T-helper 2 cell (primary cell): ENCODE measurements at regions not wholly inside any gene's neighbourhood (a gene's known extent, or its start where the extent isn't known, plus 50 kb on each side); places are given as distances from the start of the nearest gene placed in this dataset.

ENCODE experiments used
- DNase-seq, 5 experiments: peaks; one replicate each; pipeline versions ENCODE4 v3.0.0 to v3.0.0-alpha.2; 2012 to 2022

GRCh38 chr13:61852116-61852619 lies 436.5 kb upstream of the PCDH20 start:
- DNase-seq: peak in 1 of 5 experiments; percentile 38

DNA sequence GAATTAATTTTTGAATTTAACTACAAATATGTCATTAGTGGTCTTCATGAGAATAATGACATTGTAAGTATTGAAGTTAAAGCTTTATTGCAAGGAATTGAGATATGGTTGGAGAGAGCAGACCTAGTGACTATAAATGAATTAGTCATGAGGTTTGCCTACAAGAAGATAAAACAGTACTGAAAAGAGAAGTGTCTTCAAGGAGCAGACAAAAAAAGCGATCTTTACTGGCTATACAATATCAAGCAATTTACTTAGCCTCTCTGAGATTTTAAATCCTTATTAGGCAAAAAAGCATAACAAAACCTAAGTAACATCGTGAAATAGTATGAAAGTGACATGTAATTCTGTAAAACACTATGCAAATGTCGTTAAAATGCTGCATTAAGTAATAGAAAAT lies 435.1 kb upstream of the PCDH20 start:
- no peak for DNase-seq

DNA sequence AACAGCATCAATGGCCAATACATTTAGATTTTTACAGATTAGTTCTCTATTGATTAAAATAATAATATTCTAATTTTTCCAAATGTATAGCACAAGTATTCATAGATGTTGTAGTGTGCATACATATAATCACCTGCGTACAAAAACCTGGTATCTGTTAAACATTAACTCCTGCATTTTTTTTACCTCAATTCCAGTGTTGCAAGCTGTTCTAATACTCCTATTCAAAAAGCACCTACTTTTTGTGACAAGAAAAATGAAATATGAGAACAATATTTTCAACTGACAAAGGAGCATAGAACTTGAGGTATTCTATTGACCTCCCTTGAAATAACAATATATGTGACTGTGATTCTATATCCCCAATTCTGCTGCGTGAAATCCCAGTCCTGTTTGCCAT lies 422.9 kb upstream of the PCDH20 start:
- DNase-seq: no peak

- no peak for DNase-seq
These were observed 417.6 kb upstream of the PCDH20 start for GRCh38 chr13:61833228-61833627.

GRCh38 chr13:61831026-61831425 lies 415.4 kb upstream of the PCDH20 start:
- no peak for DNase-seq

GRCh38 chr13:61830475-61830874 lies 414.8 kb upstream of the PCDH20 start:
- no peak for DNase-seq

- no peak for DNase-seq
These were observed 408.5 kb upstream of the PCDH20 start for GRCh38 chr13:61824168-61824567.

- no peak for DNase-seq
These were observed 396.6 kb upstream of the PCDH20 start for GRCh38 chr13:61812286-61812685.

GRCh38 chr13:61810065-61810464 lies 394.4 kb upstream of the PCDH20 start:
- no peak for DNase-seq

- DNase-seq: no peak
These were observed 381.7 kb upstream of the PCDH20 start for GRCh38 chr13:61797397-61797796.

DNA sequence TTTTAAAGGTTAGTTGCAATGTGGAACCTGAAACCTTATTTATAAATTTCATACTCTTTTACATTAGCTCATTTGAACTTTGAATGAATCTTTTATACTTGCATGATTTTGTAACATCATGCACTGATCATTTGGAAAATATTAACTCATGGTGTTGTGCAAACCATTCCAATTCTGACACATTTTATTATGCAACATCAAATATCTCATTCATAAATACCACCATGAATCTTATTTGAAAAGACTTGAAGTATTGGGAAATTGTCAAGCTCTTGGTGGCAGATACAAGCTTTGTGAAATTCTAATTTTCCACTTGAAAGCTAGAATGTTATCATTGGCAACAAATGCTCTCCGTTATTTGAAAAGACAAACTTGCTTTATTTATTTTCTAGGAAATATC lies 379.9 kb upstream of the PCDH20 start:
- DNase-seq: no peak

GRCh38 chr13:61779456-61779855 lies 363.8 kb upstream of the PCDH20 start:
- DNase-seq: no peak

- DNase-seq: no peak
These were observed 362.9 kb upstream of the PCDH20 start for GRCh38 chr13:61778531-61778930.

- DNase-seq: no peak
These were observed 362.2 kb upstream of the PCDH20 start for GRCh38 chr13:61777899-61778298.

DNA sequence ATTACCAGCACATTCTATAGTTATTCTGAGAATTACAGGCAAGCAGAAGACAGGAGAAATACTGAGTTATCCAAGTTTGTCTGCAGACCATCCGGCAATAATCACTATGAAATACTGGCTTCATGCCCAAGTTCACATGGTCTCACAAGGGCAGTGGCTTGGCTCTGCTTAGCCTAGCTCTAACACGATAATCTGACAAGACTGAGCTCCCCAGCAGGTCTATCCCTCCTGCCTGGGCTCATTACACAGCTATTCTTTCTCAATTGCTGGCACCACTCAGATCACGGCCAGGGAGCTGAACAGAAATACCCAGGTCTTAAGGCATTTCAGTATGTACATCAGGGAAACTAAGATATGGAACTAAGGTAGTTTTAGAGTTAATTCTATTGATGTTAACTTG lies 361.6 kb upstream of the PCDH20 start:
- DNase-seq: no peak

DNA sequence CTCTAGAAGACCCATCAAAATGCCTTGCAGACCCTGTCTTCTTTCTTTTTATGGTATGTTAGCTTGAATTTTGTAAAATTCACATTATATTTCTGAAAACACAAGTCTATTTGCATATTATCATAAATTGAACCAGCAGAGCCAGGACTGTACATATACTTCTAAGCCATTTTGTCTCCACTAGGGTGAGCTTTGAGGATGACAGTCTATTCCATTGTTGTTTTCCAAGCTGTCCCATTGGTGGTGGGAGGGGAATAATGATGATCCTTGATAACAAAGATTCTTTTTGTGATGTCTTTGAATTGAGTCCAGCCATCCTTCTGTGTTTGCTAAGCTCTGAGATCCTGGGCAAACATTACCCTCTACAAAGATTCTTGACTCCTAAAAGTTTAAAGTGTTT lies 359.3 kb upstream of the PCDH20 start:
- DNase-seq: no peak

DNA sequence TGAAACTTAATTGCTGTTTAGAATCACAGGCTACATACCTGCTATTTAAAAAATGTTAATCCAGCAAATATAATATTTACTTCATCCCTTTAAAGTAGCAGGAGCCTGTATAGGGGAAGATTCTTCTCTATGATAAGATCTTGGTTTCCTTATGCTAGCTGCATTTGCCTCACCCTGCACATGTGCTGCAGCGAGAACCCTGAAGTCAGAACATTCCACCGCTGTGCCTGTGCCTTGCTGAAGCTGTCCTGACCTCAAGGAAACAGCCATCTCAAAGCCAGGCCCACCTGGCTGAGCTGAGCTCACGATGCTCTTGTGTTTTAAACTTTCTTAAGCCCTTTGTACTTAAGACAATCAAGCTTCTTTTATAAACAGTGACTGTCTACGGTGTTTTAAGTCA lies 355.0 kb upstream of the PCDH20 start:
- no peak for DNase-seq

- no peak for DNase-seq
These were observed 352.5 kb upstream of the PCDH20 start for GRCh38 chr13:61768175-61768574.

GRCh38 chr13:61766667-61767058 lies 351.0 kb upstream of the PCDH20 start:
- DNase-seq: no peak

GRCh38 chr13:61765940-61766666 lies 350.5 kb upstream of the PCDH20 start:
- DNase-seq: no peak

DNA sequence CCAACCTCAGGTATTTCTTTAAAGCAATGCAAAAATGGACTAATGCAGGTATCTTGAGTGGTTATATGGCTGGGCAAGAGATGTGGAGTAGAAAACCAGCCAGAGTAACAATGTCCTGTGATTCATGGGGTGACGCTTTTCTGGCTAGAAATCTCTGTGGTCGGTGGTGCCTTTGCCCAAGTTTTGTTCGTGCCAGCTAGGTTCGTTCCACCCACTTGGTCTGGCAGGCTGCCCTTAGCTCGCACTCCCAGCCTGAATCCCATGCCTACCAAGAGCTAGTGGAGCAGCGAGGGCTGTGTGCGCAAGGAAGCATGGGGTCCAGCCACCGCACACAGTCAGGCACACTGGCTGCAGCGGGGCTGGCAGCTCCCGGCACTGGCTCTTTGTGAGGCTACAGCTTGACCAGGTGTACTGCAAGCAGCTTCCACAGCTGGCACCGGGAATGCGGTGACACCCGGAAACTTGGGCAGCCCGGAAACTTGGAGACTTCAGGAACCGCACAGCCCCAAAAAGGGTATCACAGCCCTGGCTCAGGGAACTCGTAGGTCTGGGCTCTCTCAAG lies 349.6 kb upstream of the PCDH20 start:
- no peak for DNase-seq

- no peak for DNase-seq
These were observed 346.0 kb upstream of the PCDH20 start for GRCh38 chr13:61761690-61762089.

GRCh38 chr13:61760102-61760501 lies 344.5 kb upstream of the PCDH20 start:
- no peak for DNase-seq

DNA sequence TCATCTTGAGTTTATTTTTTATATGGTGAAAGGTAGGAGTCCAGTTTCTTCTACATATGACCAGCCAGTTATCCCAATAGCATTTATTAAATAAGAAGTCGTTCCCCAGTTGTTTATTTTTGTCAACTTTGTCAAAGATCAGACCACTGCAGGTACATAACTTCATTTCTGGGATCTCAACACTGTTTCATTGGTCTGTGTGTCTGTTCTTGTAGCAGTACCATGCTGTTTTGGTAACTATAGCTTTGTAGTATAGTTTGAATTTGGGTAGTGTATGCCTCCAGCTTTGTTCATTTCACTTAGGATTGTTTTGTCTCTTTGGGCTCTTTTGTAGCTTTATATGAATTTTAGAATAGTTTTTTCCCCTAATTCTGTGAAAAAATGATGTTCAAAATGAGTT lies 340.4 kb upstream of the PCDH20 start:
- no peak for DNase-seq

- DNase-seq: no peak
These were observed 335.4 kb upstream of the PCDH20 start for GRCh38 chr13:61751039-61751438.
